ENCODE measurements at regions not wholly inside any gene's neighbourhood (a gene's known extent, or its start where the extent isn't known, plus 50 kb on each side); places are given as distances from the start of the nearest gene placed in this dataset.

DNA sequence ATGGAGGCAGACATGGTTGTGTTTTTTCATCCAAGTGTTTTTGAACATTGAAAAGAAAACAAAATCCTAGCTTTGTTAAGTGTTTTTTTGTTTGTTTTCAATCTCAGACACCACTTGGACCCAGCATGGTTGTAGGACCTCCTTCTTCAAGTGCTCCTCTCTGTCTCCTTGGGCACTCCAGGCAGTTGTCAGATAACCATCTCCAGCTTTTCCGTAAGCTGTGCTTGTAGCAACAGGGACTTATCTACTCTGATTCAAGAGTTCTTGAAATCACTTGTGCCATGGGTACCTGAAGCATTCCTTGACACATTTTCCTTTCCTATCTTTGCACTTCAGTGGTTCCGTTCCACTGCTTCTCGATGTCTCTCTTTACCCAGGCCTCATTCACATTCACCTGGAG lies 334.9 kb upstream of the DDX53 start:
- no peaks in the 10 kb centered on the region for H3K36me3 ChIP-seq (ENCODE audit: control insufficient read depth, insufficient read depth, low read length, severe bottlenecking)
- H3K27me3 ChIP-seq (replicated peaks; ENCODE audit: control insufficient read depth, insufficient read depth, low read length): no peaks in the 10 kb centered on the region
- H3K9ac ChIP-seq (ENCODE audit: low read length): no peak overlapping the region
- DNase-seq (ENCODE audit: low read depth): no peak
- no peak overlapping the region for H3K4me3 ChIP-seq (ENCODE audit: low read length)
- H3K9me3 ChIP-seq (ENCODE audit: control insufficient read depth, low read length): no peaks in the 10 kb centered on the region
- H3K4me1 ChIP-seq (ENCODE audit: control insufficient read depth, insufficient read depth, low read length): no peaks in the 10 kb centered on the region

DNA sequence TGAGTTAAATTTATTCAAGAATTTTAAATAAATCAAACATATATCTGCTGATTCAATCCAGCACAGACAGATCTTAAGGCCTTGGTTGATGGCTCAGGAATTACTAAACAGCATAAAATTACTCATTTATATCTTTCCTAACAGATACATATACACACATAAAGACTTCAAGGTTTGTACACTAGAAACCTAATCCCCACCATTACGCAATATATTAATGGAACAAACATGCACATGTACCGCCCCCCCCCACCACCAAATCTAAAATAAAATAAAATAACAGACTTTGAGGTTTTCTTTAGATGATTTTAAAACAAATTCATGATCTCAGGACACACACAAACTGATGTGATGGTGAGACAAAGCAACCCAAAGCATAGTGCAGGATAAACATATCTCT lies 333.9 kb upstream of the DDX53 start:
- Histone ChIP-seq H3K36me3 (ENCODE audit: control insufficient read depth, insufficient read depth, low read length, severe bottlenecking) (no peaks in the 10 kb centered on the region), H3K9ac (ENCODE audit: low read length) (no peak overlapping the region), H3K4me3 (ENCODE audit: low read length) (no peak overlapping the region), H3K27me3 (replicated peaks; ENCODE audit: control insufficient read depth, insufficient read depth, low read length) (no peaks in the 10 kb centered on the region), H3K9me3 (ENCODE audit: control insufficient read depth, low read length) (no peaks in the 10 kb centered on the region), H3K4me1 (ENCODE audit: control insufficient read depth, insufficient read depth, low read length) (no peaks in the 10 kb centered on the region)
- no peak for DNase-seq (ENCODE audit: low read depth)

DNA sequence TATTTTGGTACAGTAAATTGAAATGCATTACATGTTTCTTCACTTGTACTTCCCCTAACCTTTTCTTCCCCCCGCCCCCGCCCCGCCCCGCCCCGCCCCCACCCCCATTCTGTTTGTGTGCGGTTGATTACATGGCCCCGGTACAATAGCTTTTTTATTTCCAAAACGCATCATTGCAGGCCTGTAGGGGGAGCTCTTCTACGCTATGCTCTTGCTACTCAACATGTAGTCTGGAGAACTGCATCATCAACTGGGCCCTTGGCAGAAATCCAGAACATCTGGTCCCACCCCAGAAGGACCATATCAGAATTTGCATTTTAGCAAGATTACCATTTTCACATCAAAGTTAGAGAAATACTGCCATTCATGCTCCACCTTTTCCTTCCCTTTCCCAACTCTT lies 333.3 kb upstream of the DDX53 start:
- Histone ChIP-seq H3K4me3 (ENCODE audit: low read length) (no peak overlapping the region), H3K9ac (ENCODE audit: low read length) (no peak overlapping the region)
- DNase-seq (ENCODE audit: low read depth): peak; percentile 3

DNA sequence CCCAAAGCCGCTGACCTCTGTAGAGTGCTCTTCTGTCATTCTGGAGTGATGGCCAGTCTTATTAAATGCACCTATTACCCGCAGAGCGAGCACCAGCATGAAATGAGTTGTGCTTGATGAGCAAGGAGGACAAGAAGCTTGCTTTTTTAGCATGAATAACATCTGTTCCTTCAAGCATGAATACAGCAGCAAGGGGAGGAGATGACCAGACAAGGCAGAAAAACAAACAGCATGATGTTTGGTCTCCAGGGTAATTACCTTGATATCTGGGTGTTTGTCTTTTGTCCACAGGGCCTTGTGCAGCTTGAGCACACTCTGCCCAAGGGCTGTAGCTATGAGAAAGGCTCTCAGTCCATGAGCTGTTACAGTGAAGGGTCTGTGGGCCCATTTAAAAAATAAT lies 324.8 kb upstream of the DDX53 start:
- H3K4me3 ChIP-seq (ENCODE audit: low read length): no peak overlapping the region
- no peak overlapping the region for H3K9ac ChIP-seq (ENCODE audit: low read length)
- H3K9me3 ChIP-seq (ENCODE audit: control insufficient read depth, low read length): no peaks in the 10 kb centered on the region
- H3K4me1 ChIP-seq (ENCODE audit: control insufficient read depth, insufficient read depth, low read length): no peaks in the 10 kb centered on the region
- DNase-seq (ENCODE audit: low read depth): no peak
- no peaks in the 10 kb centered on the region for H3K36me3 ChIP-seq (ENCODE audit: control insufficient read depth, insufficient read depth, low read length, severe bottlenecking)
- no peaks in the 10 kb centered on the region for H3K27me3 ChIP-seq (replicated peaks; ENCODE audit: control insufficient read depth, insufficient read depth, low read length)

More for the DNA sequence above, 333.3 kb upstream of the DDX53 start:
- Histone ChIP-seq H3K27me3 (replicated peaks; ENCODE audit: control insufficient read depth, insufficient read depth, low read length) (no peaks in the 10 kb centered on the region), H3K9me3 (ENCODE audit: control insufficient read depth, low read length) (no peaks in the 10 kb centered on the region), H3K36me3 (ENCODE audit: control insufficient read depth, insufficient read depth, low read length, severe bottlenecking) (no peaks in the 10 kb centered on the region), H3K4me1 (ENCODE audit: control insufficient read depth, insufficient read depth, low read length) (no peaks in the 10 kb centered on the region)

DNA sequence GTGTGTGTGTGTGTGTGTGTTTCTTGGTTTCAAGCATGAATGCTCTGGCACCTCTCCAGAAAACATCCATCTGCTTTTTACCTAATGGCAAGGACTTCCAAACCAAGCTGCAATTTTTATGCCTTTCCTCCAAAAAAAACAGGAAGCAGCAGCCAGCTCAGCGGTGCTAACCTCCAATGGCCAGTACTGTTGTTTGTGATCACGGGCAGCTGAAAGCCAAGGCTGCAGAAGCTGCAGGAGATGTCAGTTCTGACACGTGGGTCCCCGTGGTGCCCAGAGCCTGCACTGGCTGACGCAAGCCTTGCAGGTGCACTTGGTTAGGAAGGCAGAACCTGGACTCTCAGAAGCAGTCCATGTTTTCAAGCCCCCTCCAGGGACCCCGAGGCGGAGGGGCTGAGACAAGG lies 313.6 kb upstream of the DDX53 start:
- H3K4me3 ChIP-seq (ENCODE audit: low read length): no peak overlapping the region
- H3K9me3 ChIP-seq (ENCODE audit: control insufficient read depth, low read length): no peaks in the 10 kb centered on the region
- no peaks in the 10 kb centered on the region for H3K27me3 ChIP-seq (replicated peaks; ENCODE audit: control insufficient read depth, insufficient read depth, low read length)
- H3K4me1 ChIP-seq (ENCODE audit: control insufficient read depth, insufficient read depth, low read length): peaks cover 4% of the 10 kb centered on the region
- H3K9ac ChIP-seq (ENCODE audit: low read length): no peak overlapping the region
- peak; percentile 44 for DNase-seq (ENCODE audit: low read depth)
- H3K36me3 ChIP-seq (ENCODE audit: control insufficient read depth, insufficient read depth, low read length, severe bottlenecking): no peaks in the 10 kb centered on the region

DNA sequence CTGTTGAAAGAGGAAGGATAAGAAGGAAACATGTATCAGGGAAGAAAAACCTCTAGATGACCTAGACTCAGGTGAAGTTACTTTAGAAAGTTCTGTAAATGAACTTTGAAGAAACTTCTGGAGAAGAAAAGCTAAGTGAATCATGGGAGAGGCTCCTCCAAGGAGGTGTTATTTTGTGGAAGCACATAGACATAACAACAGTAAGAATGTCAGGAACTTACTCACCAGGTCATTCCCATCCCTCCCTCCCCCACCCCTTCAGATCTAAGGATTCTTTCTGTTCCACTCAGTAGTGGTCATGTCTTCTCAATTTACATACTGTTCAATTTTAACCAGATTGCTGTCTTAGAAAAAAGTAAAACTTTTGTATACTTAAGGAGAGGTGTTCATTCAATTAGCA lies 310.5 kb upstream of the DDX53 start:
- Histone ChIP-seq H3K27me3 (replicated peaks; ENCODE audit: control insufficient read depth, insufficient read depth, low read length) (no peaks in the 10 kb centered on the region), H3K36me3 (ENCODE audit: control insufficient read depth, insufficient read depth, low read length, severe bottlenecking) (no peaks in the 10 kb centered on the region), H3K4me3 (ENCODE audit: low read length) (no peak overlapping the region), H3K9me3 (ENCODE audit: control insufficient read depth, low read length) (no peaks in the 10 kb centered on the region), H3K4me1 (ENCODE audit: control insufficient read depth, insufficient read depth, low read length) (peaks cover 4% of the 10 kb centered on the region), H3K9ac (ENCODE audit: low read length) (no peak overlapping the region)
- DNase-seq (ENCODE audit: low read depth): no peak

DNA sequence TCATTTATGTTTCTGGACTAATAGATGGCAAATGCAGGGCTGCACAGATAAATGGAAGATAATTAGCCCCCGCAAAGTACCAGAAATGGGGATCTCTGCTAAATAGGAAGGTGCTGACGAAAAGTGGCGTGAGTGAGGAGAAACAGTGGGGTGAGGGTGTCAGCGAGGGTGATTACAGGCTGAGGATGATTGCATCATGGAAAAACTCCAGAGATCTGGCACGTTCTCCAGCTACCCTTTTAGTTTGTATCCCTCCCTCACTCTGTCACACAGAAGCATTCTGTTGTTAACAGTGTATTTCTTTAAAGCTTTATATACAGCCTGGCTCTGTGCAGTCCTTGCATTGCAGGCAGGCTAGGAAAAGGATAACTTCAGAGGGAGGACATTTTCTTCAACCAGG lies 309.6 kb upstream of the DDX53 start:
- no peak overlapping the region for H3K9ac ChIP-seq (ENCODE audit: low read length)
- H3K27me3 ChIP-seq (replicated peaks; ENCODE audit: control insufficient read depth, insufficient read depth, low read length): no peaks in the 10 kb centered on the region
- H3K4me1 ChIP-seq (ENCODE audit: control insufficient read depth, insufficient read depth, low read length): peaks cover 4% of the 10 kb centered on the region
- no peaks in the 10 kb centered on the region for H3K9me3 ChIP-seq (ENCODE audit: control insufficient read depth, low read length)
- DNase-seq (ENCODE audit: low read depth): no peak
- H3K36me3 ChIP-seq (ENCODE audit: control insufficient read depth, insufficient read depth, low read length, severe bottlenecking): no peaks in the 10 kb centered on the region
- H3K4me3 ChIP-seq (ENCODE audit: low read length): no peak overlapping the region

DNA sequence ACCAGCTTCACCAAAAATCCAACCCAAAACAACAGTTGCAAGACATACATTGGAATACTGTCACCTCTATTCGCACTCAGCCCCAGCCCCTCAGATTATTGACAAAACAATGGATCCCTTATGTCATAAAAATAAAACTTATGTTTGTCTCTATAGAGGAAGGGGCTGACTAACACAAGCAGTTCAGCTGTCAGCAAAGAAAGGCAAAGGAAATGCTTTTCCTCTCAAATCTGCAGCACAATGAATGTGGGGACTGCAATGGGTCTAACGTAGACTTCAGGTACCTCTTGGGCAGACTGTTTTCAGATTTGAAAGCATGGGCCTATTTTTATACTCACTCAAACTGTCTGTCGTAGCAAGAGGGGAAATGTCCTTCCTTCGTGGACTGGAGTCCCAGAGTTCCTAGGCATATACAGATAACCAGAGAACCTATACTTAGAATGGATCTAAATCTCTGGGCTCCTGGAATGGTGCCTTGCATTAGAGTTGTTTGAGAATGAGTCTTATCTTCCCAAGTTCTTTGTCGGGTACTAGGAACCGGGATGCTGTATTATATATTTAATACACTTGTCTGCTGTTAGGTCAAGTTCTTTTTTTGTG lies 307.7 kb upstream of the DDX53 start:
- H3K27me3 ChIP-seq (replicated peaks; ENCODE audit: control insufficient read depth, insufficient read depth, low read length): no peaks in the 10 kb centered on the region
- no peak for DNase-seq (ENCODE audit: low read depth)
- H3K4me1 ChIP-seq (ENCODE audit: control insufficient read depth, insufficient read depth, low read length): peaks cover 4% of the 10 kb centered on the region
- no peaks in the 10 kb centered on the region for H3K9me3 ChIP-seq (ENCODE audit: control insufficient read depth, low read length)
- no peak overlapping the region for H3K9ac ChIP-seq (ENCODE audit: low read length)
- H3K36me3 ChIP-seq (ENCODE audit: control insufficient read depth, insufficient read depth, low read length, severe bottlenecking): no peaks in the 10 kb centered on the region
- no peak overlapping the region for H3K4me3 ChIP-seq (ENCODE audit: low read length)

DNA sequence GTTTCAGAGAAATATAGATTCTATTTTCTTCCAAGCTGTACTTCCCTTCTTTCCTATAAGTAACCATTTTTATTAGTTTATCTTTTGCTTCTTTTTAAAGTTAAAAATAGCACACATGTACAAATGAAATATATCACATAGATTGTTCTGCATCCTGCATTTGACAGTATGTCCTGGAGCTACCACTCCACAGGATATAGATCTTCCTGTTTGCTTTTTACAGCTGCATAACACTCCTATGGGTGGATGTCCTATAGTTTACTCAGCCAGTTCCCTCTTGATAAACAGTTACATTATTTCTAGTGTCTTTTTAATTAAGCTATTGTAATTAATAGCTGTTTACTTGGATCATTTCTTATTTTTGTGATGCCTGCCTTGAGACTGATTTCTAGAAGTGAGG lies 301.6 kb upstream of the DDX53 start:
- Histone ChIP-seq H3K9me3 (ENCODE audit: control insufficient read depth, low read length) (peaks cover 3% of the 10 kb centered on the region), H3K4me1 (ENCODE audit: control insufficient read depth, insufficient read depth, low read length) (no peaks in the 10 kb centered on the region), H3K9ac (ENCODE audit: low read length) (no peak overlapping the region), H3K27me3 (replicated peaks; ENCODE audit: control insufficient read depth, insufficient read depth, low read length) (no peaks in the 10 kb centered on the region), H3K4me3 (ENCODE audit: low read length) (no peak overlapping the region), H3K36me3 (ENCODE audit: control insufficient read depth, insufficient read depth, low read length, severe bottlenecking) (no peaks in the 10 kb centered on the region)
- no peak for DNase-seq (ENCODE audit: low read depth)

DNA sequence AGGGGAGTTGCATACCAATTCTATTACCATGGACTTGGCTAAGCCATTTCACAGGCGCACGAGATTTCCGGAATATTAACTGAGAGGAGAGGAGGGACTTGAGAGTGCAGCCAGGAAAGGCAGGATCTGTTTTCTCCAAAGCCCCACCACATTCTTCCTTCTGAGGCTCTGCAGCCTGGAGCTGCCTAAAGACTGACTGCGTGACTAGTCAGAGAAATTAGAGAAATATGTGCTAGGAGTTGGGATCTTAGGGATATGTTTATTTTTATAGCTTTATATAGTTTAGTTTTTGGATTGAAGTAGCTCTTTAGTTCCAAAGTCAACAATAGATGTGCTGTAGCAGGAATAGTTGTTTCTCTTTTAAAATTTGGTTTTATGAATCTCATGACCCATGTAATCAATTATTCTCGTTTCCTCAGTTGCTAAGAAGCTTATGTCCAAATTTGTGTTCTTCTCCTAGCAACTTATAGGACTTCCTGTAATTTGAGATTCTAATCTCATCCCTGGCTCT lies 300.1 kb upstream of the DDX53 start:
- Histone ChIP-seq H3K4me1 (ENCODE audit: control insufficient read depth, insufficient read depth, low read length) (no peaks in the 10 kb centered on the region), H3K36me3 (ENCODE audit: control insufficient read depth, insufficient read depth, low read length, severe bottlenecking) (no peaks in the 10 kb centered on the region), H3K27me3 (replicated peaks; ENCODE audit: control insufficient read depth, insufficient read depth, low read length) (no peaks in the 10 kb centered on the region), H3K9me3 (ENCODE audit: control insufficient read depth, low read length) (peaks cover 9% of the 10 kb centered on the region), H3K4me3 (ENCODE audit: low read length) (no peak overlapping the region), H3K9ac (ENCODE audit: low read length) (peak overlapping the region; percentile 32)
- peak; percentile 88 for DNase-seq (ENCODE audit: low read depth)

DNA sequence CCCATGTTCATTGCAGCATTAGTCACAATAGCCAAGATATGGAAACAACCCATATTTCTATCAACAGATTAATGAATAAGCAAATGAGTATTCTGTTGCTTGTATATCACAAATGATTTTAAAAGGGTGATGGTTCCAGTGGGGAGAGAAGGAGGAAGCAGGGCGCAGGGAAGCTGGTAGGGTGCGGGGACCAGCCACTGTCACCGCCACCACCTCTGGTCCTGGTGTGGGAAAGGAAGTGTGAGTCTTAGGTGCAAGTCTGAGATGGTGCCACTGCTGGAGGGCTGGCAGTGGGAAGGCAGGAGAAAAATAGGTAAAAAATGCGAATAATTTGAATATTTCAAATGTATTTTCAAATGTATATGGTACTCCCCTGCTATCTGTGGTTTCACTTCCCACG lies 286.8 kb upstream of the DDX53 start:
- no peak overlapping the region for H3K9ac ChIP-seq (ENCODE audit: low read length)
- no peaks in the 10 kb centered on the region for H3K27me3 ChIP-seq (replicated peaks; ENCODE audit: control insufficient read depth, insufficient read depth, low read length)
- DNase-seq (ENCODE audit: low read depth): no peak
- no peak overlapping the region for H3K4me3 ChIP-seq (ENCODE audit: low read length)
- no peaks in the 10 kb centered on the region for H3K36me3 ChIP-seq (ENCODE audit: control insufficient read depth, insufficient read depth, low read length, severe bottlenecking)
- no peaks in the 10 kb centered on the region for H3K4me1 ChIP-seq (ENCODE audit: control insufficient read depth, insufficient read depth, low read length)
- H3K9me3 ChIP-seq (ENCODE audit: control insufficient read depth, low read length): no peaks in the 10 kb centered on the region

DNA sequence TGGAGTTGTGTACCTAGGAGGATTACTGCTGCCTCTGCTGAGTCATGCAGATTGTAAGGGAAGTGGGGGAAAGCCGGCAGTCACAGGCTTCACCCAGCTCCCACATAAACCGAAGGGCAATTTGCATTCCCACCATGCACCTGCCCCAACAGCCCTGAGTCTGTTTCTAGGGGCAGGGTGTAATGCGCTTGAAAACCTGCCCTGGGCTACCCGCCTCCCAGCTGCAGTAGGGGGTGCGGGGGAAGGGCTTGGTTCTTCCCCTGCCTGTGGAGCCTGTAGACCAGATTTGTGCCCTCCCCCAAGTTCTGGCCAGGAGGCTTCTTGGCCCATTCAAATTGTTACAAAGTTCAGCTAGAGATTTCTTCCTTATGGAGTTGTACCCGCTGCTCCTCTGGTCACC lies 269.2 kb upstream of the DDX53 start:
- H3K4me3 ChIP-seq (ENCODE audit: low read length): no peak overlapping the region
- H3K9me3 ChIP-seq (ENCODE audit: control insufficient read depth, low read length): no peaks in the 10 kb centered on the region
- no peaks in the 10 kb centered on the region for H3K27me3 ChIP-seq (replicated peaks; ENCODE audit: control insufficient read depth, insufficient read depth, low read length)
- no peaks in the 10 kb centered on the region for H3K4me1 ChIP-seq (ENCODE audit: control insufficient read depth, insufficient read depth, low read length)
- no peak for DNase-seq (ENCODE audit: low read depth)
- H3K9ac ChIP-seq (ENCODE audit: low read length): no peak overlapping the region
- no peaks in the 10 kb centered on the region for H3K36me3 ChIP-seq (ENCODE audit: control insufficient read depth, insufficient read depth, low read length, severe bottlenecking)

Measured in adipocyte (in vitro differentiated cells).